Heart left ventricle (tissue), 16 donors: ENCODE measurements at regions not wholly inside any gene's neighbourhood (a gene's known extent, or its start where the extent isn't known, plus 50 kb on each side); places are given as distances from the start of the nearest gene placed in this dataset.

Source experiments
- ATAC-seq, 4 donors: fragments of 200-7000 bp; cut with Tn5 transposase; one replicate each; pipeline ENCODE4 v1.9.1; 2020 to 2022; ENCODE audit warnings: moderate library complexity in 4 of 4, mild to moderate bottlenecking in 3 of 4, moderate number of reproducible peaks in 1 of 4
- DNase-seq, 5 donors: peaks; one replicate each; pipeline ENCODE4 v3.0.0-alpha.2; 2020
- H3K27ac ChIP-seq, 12 donors: fragments of 200-600 bp; sonication (generic) in 4 of 12; one replicate each; pipeline versions ENCODE4 v1.5.0 to v1.8.0; 2016 to 2022; ENCODE audit warnings: mild to moderate bottlenecking in 2 of 12
- H3K27me3 ChIP-seq, 9 donors: fragments of 200-600 bp; sonication (generic) in 2 of 9; one replicate each; pipeline versions ENCODE4 v1.5.1 to v1.8.0; 2016 to 2022; ENCODE audit warnings: mild to moderate bottlenecking in 3 of 9
- H3K36me3 ChIP-seq, 9 donors: fragments of 200-600 bp; sonication (generic) in 2 of 9; one replicate each; pipeline versions ENCODE4 v1.5.0 to v1.8.0; 2018 to 2022; ENCODE audit warnings: mild to moderate bottlenecking in 2 of 9
- H3K4me1 ChIP-seq, 12 donors: fragments of 200-600 bp; sonication (generic) in 4 of 12; one replicate each; pipeline versions ENCODE4 v1.5.0 to v1.8.0; 2016 to 2022; ENCODE audit warnings: mild to moderate bottlenecking in 3 of 12
- H3K4me3 ChIP-seq, 12 donors: fragments of 200-600 bp; sonication (generic) in 4 of 12; one replicate each; pipeline versions ENCODE4 v1.5.0 to v1.8.0; 2017 to 2022; ENCODE audit warnings: mild to moderate bottlenecking in 9 of 12, moderate library complexity in 4 of 12
- H3K9me3 ChIP-seq, 12 donors: fragments of 200-600 bp; sonication (generic) in 4 of 12; one replicate each; pipeline versions ENCODE4 v1.5.0 to v1.8.0; 2016 to 2022; ENCODE audit warnings: mild to moderate bottlenecking in 1 of 12
- CTCF ChIP-seq, 12 donors: fragments of 200-600 bp; sonication (generic) in 4 of 12; IDR thresholded peaks; one replicate each; pipeline versions ENCODE4 v1.5.0 to v1.8.0; 2018 to 2022; ENCODE audit warnings: antibody characterized with exemption in 12 of 12, mild to moderate bottlenecking in 5 of 12
- POLR2A ChIP-seq, 2 donors: fragments of 450-650 bp; IDR thresholded peaks; one replicate each; pipeline ENCODE4 v1.6.1; 2017; ENCODE audit warnings: antibody characterized with exemption in 2 of 2, mild to moderate bottlenecking in 2 of 2, moderate library complexity in 2 of 2
- WGBS, 4 donors: extraction: QIAGEN DNeasy Blood & Tissue Kit in 2 of 4; methylation state at CpG; one replicate each; pipeline versions ENCODE4 v1.1.5 to v1.1.7; 2013 to 2018; 5-methylcytosine and 5-hydroxymethylcytosine counted together
- intact Hi-C, 10 donors: fragments of 100-400 bp; cut with DNase I; formaldehyde crosslinking; loops; one replicate each; pipeline versions ENCODE4 v1.11.1 to v1.14.2; 2022
- donor health status: ischemic (EF 13 %, LVEDD 7.1; RV severe dilation, severe dysfunction).
- donor health status: healthy with polysubstance abuse.
- donor health status: DM: no; HTN: yes; CAD: no.
- donor health status: DM: no; HTN: no; CAD: no.
- donor health status: ischemic (EF 25% LVEDD 6.9; RV normal size, moderate dysfunction).
- donor health status: ischemic (EF 25% LVEDD 5.7; RV mildly dilated, moderate dysfunction).
- donor health status: healthy.
- donor health status: DM: yes; HTN: yes; CAD: no.
- donor health status: ischemic (EF 35%, LVEDD 5.7; RV mildly dilated, moderate dysfunction).
- donor health status: nonischemic (EF 11% LVEDD 7.7; RV severe dilation, severe dysfunction).
- donor health status: DM: yes; HTN: yes; CAD: no.
- donor health status: PGD.
- donor health status: ischemic (EF 29% LVEDD 5.4; RV normal size, mild dysfunction).
- donor health status: nonischemic (EF 23%, LVEDD 6.1; RV moderate dilation, normal function).

- Histone ChIP-seq H3K36me3 (no peaks in the 10 kb centered on the region), H3K4me3 (no peak overlapping the region), H3K9me3 (no peaks in the 10 kb centered on the region), H3K27ac (no peak overlapping the region), H3K4me1 (no peaks in the 10 kb centered on the region), H3K27me3 (peaks cover 0 to 25% (median 0%) of the 10 kb centered on the region in 9 donors)
- ATAC-seq (no peak), DNase-seq (no peak)
- TF ChIP-seq POLR2A (IDR thresholded peaks at IDR 0.05) (no peak), CTCF (IDR thresholded peaks at IDR 0.05) (no peak)
- intact Hi-C loops, result no loop called here
- WGBS, 4 donors, result 85 to 91% (median 89%) methylated on average over 24 of the region's 24 CpGs
Measured at GRCh38 chr9:135014311-135015010, 73.0 kb upstream of the OLFM1 start.

- no peak for TF ChIP-seq POLR2A (IDR thresholded peaks at IDR 0.05)
- TF ChIP-seq CTCF (IDR thresholded peaks at IDR 0.05), result no peak
- intact Hi-C loops, result no loop called here
- Histone ChIP-seq H3K9me3 (no peaks in the 10 kb centered on the region), H3K27ac (no peak overlapping the region), H3K4me1 (no peaks in the 10 kb centered on the region), H3K4me3 (no peak overlapping the region), H3K27me3 (peaks cover 0 to 25% (median 0%) of the 10 kb centered on the region in 9 donors), H3K36me3 (no peaks in the 10 kb centered on the region)
- WGBS, 4 donors, result 83 to 90% (median 86%) methylated on average over 13 of the region's 13 CpGs
- no peak for ATAC-seq
- DNase-seq, result no peak
Measured at GRCh38 chr9:135015096-135015495, 72.4 kb upstream of the OLFM1 start.

- no peak for DNase-seq
- no peak for TF ChIP-seq POLR2A (IDR thresholded peaks at IDR 0.05)
- no peak for TF ChIP-seq CTCF (IDR thresholded peaks at IDR 0.05)
- ATAC-seq, result no peak
- H3K36me3 ChIP-seq, result no peaks in the 10 kb centered on the region
- WGBS, 4 donors, result 71 to 79% (median 76%) methylated on average over 6 of the region's 6 CpGs
- peaks cover 0 to 2% (median 0%) of the 10 kb centered on the region in 12 donors for H3K4me1 ChIP-seq
- no peaks in the 10 kb centered on the region for H3K9me3 ChIP-seq
- no peak overlapping the region for H3K4me3 ChIP-seq
- H3K27me3 ChIP-seq, result peaks cover 0 to 25% (median 0%) of the 10 kb centered on the region in 9 donors
- intact Hi-C loops, result no loop called here
- H3K27ac ChIP-seq, result no peak overlapping the region
Measured at GRCh38 chr9:135015565-135015964, 71.9 kb upstream of the OLFM1 start.

- no peak for TF ChIP-seq CTCF (IDR thresholded peaks at IDR 0.05)
- TF ChIP-seq POLR2A (IDR thresholded peaks at IDR 0.05), result no peak
- 74 to 80% (median 77%) methylated on average over 14 of the region's 14 CpGs for WGBS, 4 donors
- H3K27me3 ChIP-seq, result peaks cover 0 to 23% (median 0%) of the 10 kb centered on the region in 9 donors
- ATAC-seq (no peak), DNase-seq (no peak)
- intact Hi-C loops, result no loop called here
- H3K9me3 ChIP-seq, result no peaks in the 10 kb centered on the region
- H3K27ac ChIP-seq, result no peak overlapping the region
- no peaks in the 10 kb centered on the region for H3K36me3 ChIP-seq
- H3K4me1 ChIP-seq, result peaks cover 0 to 3% (median 0%) of the 10 kb centered on the region in 12 donors
- no peak overlapping the region for H3K4me3 ChIP-seq
Measured at GRCh38 chr9:135016037-135016640, 71.3 kb upstream of the OLFM1 start.
